IMR-90 (cell line): ENCODE measurements at regions not wholly inside any gene's neighbourhood (a gene's known extent, or its start where the extent isn't known, plus 50 kb on each side); places are given as distances from the start of the nearest gene placed in this dataset.
A peak's percentile ranks its signal among the peaks of the same experiment; 100 is the strongest.

Experiments used
- ATAC-seq: fragments of 200-7000 bp; cut with Tn5 transposase; 2 replicates; pipeline ENCODE4 v1.9.1; 2020; ENCODE audit warnings: low read depth, mild to moderate bottlenecking, moderate library complexity
- BruUV-seq: library from RNA; stranded (reverse); fragments of 400-500 nt; replicated peaks from 2 replicates; lab custom pipeline; 2021; lab: Mats Ljungman, UMichigan
- CTCF ChIA-PET: fragments of 300-600 bp; formaldehyde crosslinking; extraction: SDS; loops from one replicate; lab custom pipeline; 2021; ENCODE audit warnings: antibody characterized with exemption; lab: Yijun Ruan, JAX
- POLR2A ChIA-PET: fragments of 300-600 bp; sonication (Branson Sonifier 250); formaldehyde crosslinking; loops from one replicate; lab custom pipeline; 2022; ENCODE audit warnings: antibody characterized with exemption; ENCODE audit not compliant: unreplicated experiment; lab: Charles Lee
- DNase-seq: peaks from one replicate; pipeline ENCODE4 v3.0.0; 2013
- H2AFZ ChIP-seq: replicated peaks from 2 replicates; pipeline ENCODE3; 2013; ENCODE audit warnings: low read length, mild to moderate bottlenecking; ENCODE audit not compliant: poor library complexity
- H2AK5ac ChIP-seq: 2 replicates; pipeline ENCODE4 v1.6.1; 2013; ENCODE audit warnings: low read depth, low read length, inconsistent platforms
- H2AK9ac ChIP-seq: replicated peaks from 2 replicates; pipeline ENCODE3; 2013; ENCODE audit warnings: mild to moderate bottlenecking, low read depth, low read length, moderate library complexity; ENCODE audit not compliant: poor library complexity
- H2BK120ac ChIP-seq: 2 replicates; pipeline ENCODE4 v1.6.1; 2013; ENCODE audit warnings: low read depth, low read length, inconsistent platforms
- H2BK15ac ChIP-seq: 3 replicates; pipeline ENCODE4 v1.6.1; 2013; ENCODE audit warnings: low read depth, low read length, inconsistent platforms
- H2BK20ac ChIP-seq: 2 replicates; pipeline ENCODE4 v1.6.1; 2013; ENCODE audit warnings: low read depth, mild to moderate bottlenecking, inconsistent platforms, low read length, moderate library complexity
- H2BK5ac ChIP-seq: 2 replicates; pipeline ENCODE4 v1.6.1; 2013; ENCODE audit warnings: mild to moderate bottlenecking, low read depth, low read length, inconsistent platforms; ENCODE audit not compliant: poor library complexity, severe bottlenecking
- H3K14ac ChIP-seq: replicated peaks from 2 replicates; pipeline ENCODE4 v1.6.1; 2013; ENCODE audit warnings: low read depth, low read length, inconsistent platforms
- H3K18ac ChIP-seq: 2 replicates; pipeline ENCODE4 v1.6.1; 2013; ENCODE audit warnings: low read depth, low read length, control low read depth
- H3K23ac ChIP-seq: 2 replicates; pipeline ENCODE4 v1.6.1; 2013; ENCODE audit warnings: low read depth, low read length, inconsistent platforms
- H3K27ac ChIP-seq: 2 replicates; pipeline ENCODE4 v1.5.1; 2013; ENCODE audit warnings: mild to moderate bottlenecking, control low read depth, low read length; ENCODE audit not compliant: insufficient read depth
- H3K27me3 ChIP-seq: 2 replicates; pipeline ENCODE4 v1.6.1; 2013; ENCODE audit warnings: low read length; ENCODE audit not compliant: control insufficient read depth, insufficient read depth
- H3K36me3 ChIP-seq: 2 replicates; pipeline ENCODE4 v1.6.1; 2013; ENCODE audit warnings: low read length, mixed read lengths; ENCODE audit not compliant: control insufficient read depth, insufficient read depth
- H3K4ac ChIP-seq: 2 replicates; pipeline ENCODE4 v1.6.1; 2013; ENCODE audit warnings: low read depth, low read length, inconsistent platforms
- H3K4me1 ChIP-seq: 2 replicates; pipeline ENCODE4 v1.6.1; 2013; ENCODE audit warnings: low read length, mixed read lengths; ENCODE audit not compliant: control insufficient read depth, insufficient read depth
- H3K4me2 ChIP-seq: 2 replicates; pipeline ENCODE4 v1.6.1; 2013; ENCODE audit warnings: low read depth, mild to moderate bottlenecking, control low read depth, low read length, moderate library complexity
- H3K4me3 ChIP-seq: 2 replicates; pipeline ENCODE4 v1.5.1; 2013; ENCODE audit warnings: low read depth, mild to moderate bottlenecking, control low read depth, low read length, moderate library complexity; ENCODE audit not compliant: insufficient read depth
- H3K56ac ChIP-seq: 2 replicates; pipeline ENCODE4 v1.6.1; 2013; ENCODE audit warnings: low read length, inconsistent platforms; ENCODE audit not compliant: insufficient read depth; ENCODE audit errors: extremely low read depth
- H3K79me1 ChIP-seq, 2 experiments: 2 replicates each; pipeline ENCODE4 v1.6.1; 2013; ENCODE audit warnings: low read length in 2 of 2, inconsistent platforms in 1 of 2, low read depth in 1 of 2
- H3K9ac ChIP-seq: 2 replicates; pipeline ENCODE4 v1.6.1; 2013; ENCODE audit warnings: low read depth, low read length, control low read depth
- H3K9me1 ChIP-seq: 2 replicates; pipeline ENCODE4 v1.6.1; 2013; ENCODE audit warnings: low read length, inconsistent platforms; ENCODE audit not compliant: insufficient read depth
- H3K9me3 ChIP-seq: 2 replicates; pipeline ENCODE4 v1.6.1; 2013; ENCODE audit warnings: low read length; ENCODE audit not compliant: control insufficient read depth, insufficient read depth
- H4K20me1 ChIP-seq: 2 replicates; pipeline ENCODE4 v1.6.1; 2013; ENCODE audit warnings: low read length, inconsistent platforms; ENCODE audit not compliant: insufficient read depth
- H4K5ac ChIP-seq: 2 replicates; pipeline ENCODE4 v1.6.1; 2013; ENCODE audit warnings: mild to moderate bottlenecking, low read depth, low read length, control low read depth
- H4K8ac ChIP-seq, 2 experiments: 2 replicates each; pipeline ENCODE4 v1.6.1; 2013; ENCODE audit warnings: low read depth in 2 of 2, low read length in 2 of 2, control low read depth in 1 of 2, inconsistent platforms in 1 of 2
- H4K91ac ChIP-seq: 2 replicates; pipeline ENCODE4 v1.6.1; 2013; ENCODE audit warnings: low read depth, low read length, inconsistent platforms; ENCODE audit not compliant: insufficient read depth
- CEBPB ChIP-seq: IDR thresholded peaks from 2 replicates; pipeline ENCODE4 v1.6.1; 2012; ENCODE audit warnings: low read depth, low read length, improper control_type of control experiment
- CHD1 ChIP-seq: IDR thresholded peaks from 2 replicates; pipeline ENCODE4 v1.6.1; 2012; ENCODE audit warnings: low read depth, low read length, improper control_type of control experiment
- ELK1 ChIP-seq: fragments of 150-350 bp; IDR thresholded peaks from 2 replicates; pipeline ENCODE4 v1.6.1; 2016; ENCODE audit warnings: low read depth, mild to moderate bottlenecking, low read length, moderate library complexity, borderline replicate concordance
- FOS ChIP-seq: fragments of 150-350 bp; IDR thresholded peaks from 2 replicates; pipeline ENCODE4 v1.6.1; 2016; ENCODE audit warnings: low read depth, low read length
- MAFK ChIP-seq: IDR thresholded peaks from 2 replicates; pipeline ENCODE4 v1.6.1; 2012; ENCODE audit warnings: low read depth, low read length, improper control_type of control experiment
- MAZ ChIP-seq: IDR thresholded peaks from 2 replicates; pipeline ENCODE4 v1.6.1; 2012; ENCODE audit warnings: low read depth, mild to moderate bottlenecking, low read length, improper control_type of control experiment, moderate library complexity, borderline replicate concordance
- MXI1 ChIP-seq: IDR thresholded peaks from 2 replicates; pipeline ENCODE4 v1.6.1; 2012; ENCODE audit warnings: low read depth, mild to moderate bottlenecking, low read length, moderate library complexity, borderline replicate concordance
- POLR2A ChIP-seq: IDR thresholded peaks from 2 replicates; pipeline ENCODE4 v1.6.1; 2012; ENCODE audit warnings: mild to moderate bottlenecking, low read depth, low read length
- RCOR1 ChIP-seq: IDR thresholded peaks from 2 replicates; pipeline ENCODE4 v1.6.1; 2012; ENCODE audit warnings: mild to moderate bottlenecking, low read length, improper control_type of control experiment; ENCODE audit not compliant: insufficient replicate concordance
- RFX5 ChIP-seq: IDR thresholded peaks from 2 replicates; pipeline ENCODE4 v1.8.0; 2012; ENCODE audit warnings: low read depth, mild to moderate bottlenecking, low read length, moderate library complexity
- SMC3 ChIP-seq: fragments of 150-350 bp; IDR thresholded peaks from 2 replicates; pipeline ENCODE4 v1.6.1; 2016; ENCODE audit warnings: low read depth, mild to moderate bottlenecking, antibody characterized with exemption, low read length, moderate library complexity
- USF2 ChIP-seq: fragments of 150-350 bp; IDR thresholded peaks from 2 replicates; pipeline ENCODE4 v1.6.1; 2017; ENCODE audit warnings: mild to moderate bottlenecking, antibody characterized with exemption, low read length, low read depth
- WGBS, 2 experiments: methylation state at CpG; one replicate each; pipeline versions ENCODE4 v1.1.5 to v1.1.7; 2013; ENCODE audit warnings: missing lambda C conversion rate in 2 of 2; ENCODE audit not compliant: insufficient read length in 1 of 2; ENCODE audit errors: extremely low coverage in 2 of 2; 5-methylcytosine and 5-hydroxymethylcytosine counted together
- dilution Hi-C: fragments of 300-500 bp; cut with HindIII; formaldehyde crosslinking; loops from one replicate; pipeline ENCODE4 v1.14.3; 2018; ENCODE audit warnings: low sequenced_read_pairs; ENCODE audit not compliant: unreplicated experiment
- in situ Hi-C: fragments of 300-500 bp; cut with MboI; formaldehyde crosslinking; loops from 3 replicates; pipeline ENCODE4 v1.14.3; 2019; ENCODE audit warnings: low sequenced_read_pairs, inconsistent platforms, mixed read lengths
- intact Hi-C: fragments of 100-400 bp; cut with micrococcal nuclease; formaldehyde crosslinking; loops from 2 replicates; pipeline ENCODE4 v1.10.0; 2022

GRCh38 chr6:137933696-137934095, 66.6 kb downstream of the TNFAIP3 start:
- no peak overlapping the region for H3K4me2 ChIP-seq
- no peak overlapping the region for H4K91ac ChIP-seq
- DNase-seq = peak; percentile 75
- no peak overlapping the region for H2BK15ac ChIP-seq
- H3K79me1 ChIP-seq = no peaks in the 10 kb centered on the region
- H4K8ac ChIP-seq = no peak overlapping the region
- in situ Hi-C loops = no loop called here
- H3K9me3 ChIP-seq = no peaks in the 10 kb centered on the region
- H2AK9ac ChIP-seq = no peak overlapping the region
- H3K36me3 ChIP-seq = no peaks in the 10 kb centered on the region
- H3K4me1 ChIP-seq = no peaks in the 10 kb centered on the region
- no peak overlapping the region for H3K56ac ChIP-seq
- no peak overlapping the region for H2BK5ac ChIP-seq
- no peaks in the 10 kb centered on the region for H3K27me3 ChIP-seq
- dilution Hi-C loops = no loop called here
- H4K5ac ChIP-seq = no peak overlapping the region
- WGBS, 2 experiments = no CpG with 5 or more reads among the region's 3 CpGs
- no peak overlapping the region for H3K27ac ChIP-seq
- no peak overlapping the region for H3K4me3 ChIP-seq
- no peak overlapping the region for H2BK120ac ChIP-seq
- POLR2A ChIA-PET = no interaction called here
- no peak for TF ChIP-seq FOS
- no peak for TF ChIP-seq CHD1
- no peak for TF ChIP-seq RFX5
- TF ChIP-seq SMC3 = no peak
- TF ChIP-seq MAFK = no peak
- no peak for TF ChIP-seq MAZ
- no peak for TF ChIP-seq POLR2A
- no peak for TF ChIP-seq USF2
- no peak for TF ChIP-seq ELK1
- no peak for TF ChIP-seq CEBPB
- no peak for TF ChIP-seq MXI1
- no peak for TF ChIP-seq RCOR1
- no peak overlapping the region for H3K9ac ChIP-seq
- no peak overlapping the region for H3K14ac ChIP-seq
- no peak overlapping the region for H2BK20ac ChIP-seq
- intact Hi-C loops = no loop called here
- no peak overlapping the region for H2AK5ac ChIP-seq
- H3K23ac ChIP-seq = no peak overlapping the region
- CTCF ChIA-PET = interaction anchor here (0.9 kb wide), 1 partner anchor 22 kb away, joined by 3 read pairs; no protein-coding TSS in a partner anchor
- ATAC-seq = peak; percentile 44
- no peak overlapping the region for H3K4ac ChIP-seq
- no peaks in the 10 kb centered on the region for H3K9me1 ChIP-seq
- H4K20me1 ChIP-seq = no peaks in the 10 kb centered on the region
- H2AFZ ChIP-seq = no peak overlapping the region
- H3K18ac ChIP-seq = no peak overlapping the region
- BruUV-seq = no TSS peak
